NCI-H82 treated with DMSO at 0.1 percent for 48 hours (cell line): ENCODE measurements at regions not wholly inside any gene's neighbourhood (a gene's known extent, or its start where the extent isn't known, plus 50 kb on each side); places are given as distances from the start of the nearest gene placed in this dataset.
A peak's percentile ranks its signal among the peaks of the same experiment; 100 is the strongest.

Experiments
- DNase-seq: peaks from one replicate; lab custom pipeline; 2025; ENCODE audit not compliant: unreplicated experiment; lab: John Stamatoyannopoulos, UW

DNA sequence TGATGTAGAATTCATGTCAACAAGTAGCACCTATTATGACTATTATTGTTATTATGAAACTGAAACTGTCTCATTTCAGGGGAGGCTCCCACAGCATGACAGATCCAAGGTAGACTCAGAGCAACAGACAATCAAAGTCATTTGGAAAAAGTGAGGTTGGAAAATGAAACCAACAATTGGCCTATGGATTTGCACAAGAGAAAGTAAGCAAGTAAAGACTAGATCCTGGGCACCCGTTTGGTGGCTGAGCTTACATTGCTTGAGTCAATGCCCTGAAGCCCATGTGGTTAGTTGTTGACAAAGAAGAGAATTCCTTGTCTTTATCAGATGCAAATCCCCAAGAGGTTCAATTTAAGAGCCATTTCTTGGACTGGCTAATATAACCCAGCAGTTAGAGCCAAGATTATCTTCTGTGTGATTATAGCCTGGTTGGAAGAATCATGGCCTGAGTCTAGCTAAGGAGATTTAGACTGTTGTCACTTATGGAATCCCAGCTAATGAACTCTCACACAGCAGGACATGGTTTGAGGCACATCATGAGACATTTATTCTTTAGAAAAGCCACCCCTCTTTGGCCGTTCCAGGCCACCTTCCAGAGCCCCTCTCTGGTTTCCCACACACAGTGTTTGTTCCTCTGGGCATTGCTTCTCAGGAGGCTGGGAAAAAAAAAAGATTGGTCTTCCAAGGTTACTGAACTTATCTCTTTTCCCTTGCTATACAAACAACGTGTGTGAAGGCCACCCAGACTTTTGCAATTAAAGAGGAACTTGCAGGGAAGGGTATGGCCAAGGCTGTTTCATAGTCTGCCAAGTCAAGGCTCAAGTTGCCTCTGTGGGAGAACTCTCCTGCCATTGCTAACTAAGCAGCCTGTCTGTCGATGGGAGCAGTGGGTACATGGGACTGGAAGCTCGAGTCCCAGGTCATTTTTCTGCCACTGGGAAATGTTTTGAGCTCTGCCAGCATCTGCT is 399.5 kb downstream of the ENC1 start:
- peak; percentile 48 for DNase-seq

DNA sequence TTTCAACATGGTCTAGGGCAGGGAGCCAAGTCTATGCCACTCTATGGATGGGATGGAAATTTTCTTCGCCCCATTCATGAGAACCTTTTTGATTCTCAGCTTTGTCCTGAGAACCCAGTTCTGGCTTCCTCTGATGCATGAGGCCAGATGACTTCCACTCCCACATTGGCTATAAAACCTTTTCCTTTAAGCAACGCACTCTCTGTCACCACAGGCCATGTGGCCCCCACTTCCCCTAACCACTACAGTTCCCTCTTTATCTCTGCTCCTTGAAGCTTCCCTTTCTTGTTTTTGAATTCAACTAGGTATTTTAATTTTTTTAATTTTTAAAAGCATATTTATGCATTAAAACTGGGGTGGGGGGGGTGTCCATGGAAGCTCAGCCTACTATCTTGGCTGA is 401.3 kb downstream of the ENC1 start:
- DNase-seq = no peak

- DNase-seq = no peak
These were observed 402.9 kb downstream of the ENC1 start for GRCh38 chr5:74237571-74238145.

DNA sequence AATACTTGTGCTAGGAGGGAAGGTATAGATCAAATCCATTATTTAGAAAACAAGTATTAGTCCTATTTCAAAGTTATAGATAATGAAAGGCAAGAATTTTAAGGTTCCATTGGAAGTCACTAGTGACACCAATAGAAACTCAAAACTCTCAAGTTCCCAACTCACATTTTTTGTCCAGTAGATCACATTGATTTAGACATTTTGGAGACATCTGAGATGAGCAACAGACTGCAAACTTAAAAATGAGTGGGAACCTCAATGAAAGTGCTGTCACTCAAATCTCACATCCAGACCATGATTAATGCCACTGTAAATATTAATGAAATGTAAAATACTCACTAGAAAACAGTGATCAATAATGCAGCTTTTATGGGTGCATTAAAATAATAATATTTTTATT is 405.0 kb downstream of the ENC1 start:
- no peak for DNase-seq

GRCh38 chr5:74233571-74233970 is 407.0 kb downstream of the ENC1 start:
- no peak for DNase-seq

GRCh38 chr5:74233091-74233490 is 407.4 kb downstream of the ENC1 start:
- no peak for DNase-seq

DNA sequence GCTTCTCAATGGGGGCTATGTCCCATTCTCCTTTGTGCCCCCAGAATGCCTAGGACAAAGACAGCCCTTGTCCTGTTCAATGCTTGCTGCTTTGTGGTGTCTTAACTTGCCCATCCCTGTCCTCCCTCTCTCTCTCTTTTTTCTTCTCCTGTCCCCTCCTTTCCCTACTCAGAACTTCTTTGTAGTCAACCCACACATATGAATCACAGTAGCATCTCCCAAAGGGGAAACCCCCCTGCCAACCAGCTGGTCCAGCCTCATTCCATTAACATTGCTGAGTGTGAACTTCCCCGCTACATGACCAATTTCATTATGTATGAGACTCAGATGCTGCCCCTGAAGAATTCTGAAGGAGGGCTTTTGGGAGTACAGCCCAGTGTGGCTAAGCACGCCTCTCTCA is 408.3 kb downstream of the ENC1 start:
- no peak for DNase-seq

DNA sequence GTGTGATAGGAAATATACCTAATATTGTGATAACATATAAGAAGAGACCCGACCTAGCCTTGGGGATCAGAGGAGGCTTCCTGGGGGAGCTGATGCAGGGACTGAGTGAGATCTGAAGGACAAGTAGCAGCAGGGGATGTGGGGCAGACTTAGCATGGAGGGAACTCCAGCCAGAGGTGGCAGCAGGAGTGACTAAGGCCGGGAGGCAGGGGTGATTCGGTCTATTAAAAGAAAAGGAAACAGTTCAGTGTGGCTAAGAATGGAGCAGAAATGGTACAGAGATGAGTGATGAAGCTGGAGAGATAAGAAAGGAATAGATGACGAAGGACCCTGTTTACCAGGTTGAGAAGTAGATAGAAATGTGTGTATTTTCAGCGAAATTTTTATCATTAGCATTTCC is 408.8 kb downstream of the ENC1 start:
- DNase-seq = no peak

GRCh38 chr5:74226716-74227485 is 413.6 kb downstream of the ENC1 start:
- no peak for DNase-seq

GRCh38 chr5:74225587-74225986 is 414.9 kb downstream of the ENC1 start:
- DNase-seq = no peak

GRCh38 chr5:74224331-74224730 is 416.2 kb downstream of the ENC1 start:
- DNase-seq = no peak

GRCh38 chr5:74222806-74223205 is 417.7 kb downstream of the ENC1 start:
- no peak for DNase-seq

- DNase-seq = no peak
These were observed 419.1 kb downstream of the ENC1 start for GRCh38 chr5:74221413-74221812.

GRCh38 chr5:74216012-74216411 is 424.5 kb downstream of the ENC1 start:
- no peak for DNase-seq

GRCh38 chr5:74212336-74212735 is 428.2 kb downstream of the ENC1 start:
- no peak for DNase-seq

- no peak for DNase-seq
These were observed 431.0 kb downstream of the ENC1 start for GRCh38 chr5:74209571-74209970.

DNA sequence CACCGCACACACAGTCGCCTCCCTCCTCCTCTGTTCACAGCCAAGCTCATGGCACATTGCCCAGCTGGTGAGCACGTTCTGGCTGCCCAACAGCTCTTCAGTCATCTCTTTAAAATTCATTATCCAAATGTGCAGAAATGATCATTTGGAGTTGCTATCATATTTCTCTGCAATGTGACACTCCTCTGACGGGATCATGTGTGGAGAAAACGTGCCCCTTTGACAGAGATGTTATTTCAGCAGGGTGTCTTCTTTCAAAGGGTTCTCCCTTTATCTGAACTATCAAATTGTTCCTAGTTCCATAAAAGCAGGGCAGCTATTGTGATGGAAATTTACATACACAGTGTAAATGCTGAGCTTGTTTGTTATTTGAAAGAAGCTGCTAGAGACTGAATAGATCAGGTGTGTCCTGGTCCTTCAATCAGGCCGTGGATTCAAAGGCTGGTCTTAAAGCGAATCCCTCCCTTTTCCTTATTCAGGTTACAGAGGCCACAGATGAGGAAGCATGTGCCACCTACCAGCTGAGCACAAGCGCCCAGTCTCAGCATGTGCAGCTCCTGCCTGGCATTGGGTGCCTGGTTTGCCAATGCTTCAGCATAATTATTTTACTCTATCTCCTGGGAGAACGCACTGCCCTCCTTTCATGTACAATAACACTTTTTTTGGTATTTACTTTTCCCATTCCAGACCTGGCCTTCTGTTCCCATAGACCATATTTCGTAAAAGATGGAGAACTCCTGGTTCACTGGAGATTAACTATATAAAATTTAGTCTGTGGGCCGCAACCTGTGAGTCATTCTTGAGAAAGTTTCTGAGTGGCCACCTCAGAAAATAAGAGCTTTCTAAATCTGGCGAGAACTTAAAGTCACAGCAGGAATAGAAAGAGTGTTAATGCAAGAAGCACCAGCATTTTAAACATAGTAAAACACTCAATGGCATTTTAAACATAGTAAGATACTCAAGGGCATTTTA is 433.7 kb downstream of the ENC1 start:
- DNase-seq = no peak

DNA sequence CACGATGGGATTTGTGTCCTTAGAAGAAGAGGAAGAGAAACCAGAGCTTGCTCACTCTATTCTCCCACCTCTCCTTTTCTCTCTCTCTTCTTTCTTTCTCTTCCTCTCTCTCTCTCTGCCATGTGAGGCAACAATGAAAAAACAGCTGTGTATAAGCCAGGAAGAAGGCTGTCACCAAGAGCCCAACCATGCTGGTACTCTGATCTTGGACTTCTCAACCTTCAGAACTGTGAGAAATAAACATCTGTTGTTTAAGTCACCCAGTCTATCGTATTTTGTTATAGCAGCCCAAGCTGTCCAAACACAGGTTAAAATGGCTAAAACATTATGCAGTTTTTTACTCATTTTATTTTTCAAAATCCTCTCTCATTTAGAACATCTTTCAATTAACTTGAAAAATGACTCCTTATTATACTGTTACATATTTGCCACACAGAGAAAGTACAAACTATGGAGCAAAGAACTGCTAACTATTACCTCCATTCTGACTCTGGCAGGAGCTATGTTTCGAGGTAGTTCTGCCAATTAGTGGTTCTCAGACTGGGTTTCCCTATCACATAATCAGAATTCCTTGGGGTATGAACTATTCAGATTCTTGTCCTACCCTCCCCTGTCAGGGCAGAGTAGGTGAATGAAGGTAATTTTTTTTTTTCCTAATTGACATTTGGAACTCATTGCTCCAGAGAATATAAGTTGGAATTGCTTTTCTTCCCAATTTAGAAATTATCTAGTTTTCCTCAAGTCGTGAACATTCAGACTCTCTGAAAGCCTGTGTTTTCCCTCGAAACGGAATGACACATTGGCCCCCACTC is 434.6 kb downstream of the ENC1 start:
- no peak for DNase-seq

- no peak for DNase-seq
These were observed 439.0 kb downstream of the ENC1 start for GRCh38 chr5:74201334-74202081.
